GM21619 (cell line): ENCODE measurements at regions not wholly inside any gene's neighbourhood (a gene's known extent, or its start where the extent isn't known, plus 50 kb on each side); places are given as distances from the start of the nearest gene placed in this dataset.

Experiments
- ATAC-seq: cut with Tn5 transposase; IDR thresholded peaks from one replicate; pipeline ENCODE4 v1.9.1; 2021; ENCODE audit not compliant: unreplicated experiment

- no peak for ATAC-seq
These were observed 51.2 kb upstream of the UBR2 start for GRCh38 chr6:42512579-42512978.

GRCh38 chr6:42511803-42512422, 51.9 kb upstream of the UBR2 start:
- no peak for ATAC-seq

- no peak for ATAC-seq
These were observed 53.0 kb upstream of the UBR2 start for GRCh38 chr6:42510795-42511194.

GRCh38 chr6:42509765-42510164, 54.1 kb upstream of the UBR2 start:
- no peak for ATAC-seq

GRCh38 chr6:42509256-42509655, 54.6 kb upstream of the UBR2 start:
- ATAC-seq: no peak

GRCh38 chr6:42507901-42508300, 55.9 kb upstream of the UBR2 start:
- ATAC-seq: no peak

- ATAC-seq: peak; percentile 49
These were observed 55.5 kb upstream of the TRERF1 start for GRCh38 chr6:42507195-42507594.

GRCh38 chr6:42506070-42506469, 54.3 kb upstream of the TRERF1 start:
- ATAC-seq: no peak

GRCh38 chr6:42505385-42505718, 53.6 kb upstream of the TRERF1 start:
- no peak for ATAC-seq

- no peak for ATAC-seq
These were observed 52.2 kb upstream of the TRERF1 start for GRCh38 chr6:42503894-42504293.

GRCh38 chr6:42502990-42503389, 51.3 kb upstream of the TRERF1 start:
- no peak for ATAC-seq

- ATAC-seq: no peak
These were observed 50.4 kb upstream of the TRERF1 start for GRCh38 chr6:42502127-42502526.
